Neural crest cell (in vitro differentiated cells): ENCODE measurements at regions not wholly inside any gene's neighbourhood (a gene's known extent, or its start where the extent isn't known, plus 50 kb on each side); places are given as distances from the start of the nearest gene placed in this dataset.

Source experiments
- DNase-seq: peaks from one replicate; pipeline ENCODE4 v3.0.0; 2021; ENCODE audit warnings: low read depth, mixed read lengths, low spot score
- H3K27ac Mint-ChIP-seq: one replicate; pipeline ENCODE4 v1.8.0; 2021; ENCODE audit warnings: mild to moderate bottlenecking, mixed read lengths; ENCODE audit not compliant: unreplicated experiment
- H3K27me3 Mint-ChIP-seq: 2 replicates; pipeline ENCODE4 v1.8.0; 2021; ENCODE audit warnings: low read depth, mild to moderate bottlenecking, mixed read lengths
- H3K36me3 Mint-ChIP-seq: 2 replicates; pipeline ENCODE4 v1.8.0; 2021; ENCODE audit warnings: low read depth, mild to moderate bottlenecking, mixed read lengths
- H3K4me1 Mint-ChIP-seq: 2 replicates; pipeline ENCODE4 v1.8.0; 2021; ENCODE audit warnings: mixed read lengths
- H3K4me3 Mint-ChIP-seq: one replicate; pipeline ENCODE4 v1.8.0; 2021; ENCODE audit warnings: mild to moderate bottlenecking, mixed read lengths
- H3K9me3 Mint-ChIP-seq: 2 replicates; pipeline ENCODE4 v1.8.0; 2021; ENCODE audit warnings: mixed read lengths
- CTCF ChIP-seq: fragments of 200-600 bp; sonication (generic); conservative IDR thresholded peaks from 2 replicates; pipeline ENCODE4 v1.5.0; 2021; ENCODE audit warnings: antibody characterized with exemption, mild to moderate bottlenecking

GRCh38 chr9:19701274-19701673, 87.6 kb downstream of the SLC24A2 start:
- no peak for TF ChIP-seq CTCF
- H3K27ac Mint-ChIP-seq = no peak overlapping the region
- no peaks in the 10 kb centered on the region for H3K9me3 Mint-ChIP-seq
- no peaks in the 10 kb centered on the region for H3K36me3 Mint-ChIP-seq
- peaks cover 4% of the 10 kb centered on the region for H3K27me3 Mint-ChIP-seq
- H3K4me1 Mint-ChIP-seq = no peaks in the 10 kb centered on the region
- no peak for DNase-seq
- H3K4me3 Mint-ChIP-seq = no peak overlapping the region

DNA sequence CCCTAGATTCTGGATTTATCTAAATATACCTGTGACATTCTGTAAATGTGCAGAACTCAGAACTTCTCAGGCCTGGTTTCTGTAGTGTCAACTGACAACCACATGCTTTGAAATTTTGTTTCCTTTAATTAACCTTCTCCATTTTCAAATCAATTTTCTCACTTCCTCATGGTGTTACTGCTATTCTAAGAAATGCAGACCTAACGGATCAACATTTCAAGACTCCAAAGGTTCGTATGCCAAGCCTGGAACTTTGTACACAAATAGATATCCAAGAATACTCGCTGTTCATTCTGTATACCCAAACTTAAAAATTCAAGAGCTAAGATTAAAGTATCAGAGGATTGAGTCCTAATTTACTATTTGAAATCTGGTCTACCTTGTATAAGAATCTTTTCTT, 88.1 kb downstream of the SLC24A2 start:
- no peak overlapping the region for H3K27ac Mint-ChIP-seq
- no peaks in the 10 kb centered on the region for H3K36me3 Mint-ChIP-seq
- no peaks in the 10 kb centered on the region for H3K9me3 Mint-ChIP-seq
- no peak for DNase-seq
- H3K27me3 Mint-ChIP-seq = peaks cover 4% of the 10 kb centered on the region
- H3K4me1 Mint-ChIP-seq = no peaks in the 10 kb centered on the region
- TF ChIP-seq CTCF = no peak
- no peak overlapping the region for H3K4me3 Mint-ChIP-seq

DNA sequence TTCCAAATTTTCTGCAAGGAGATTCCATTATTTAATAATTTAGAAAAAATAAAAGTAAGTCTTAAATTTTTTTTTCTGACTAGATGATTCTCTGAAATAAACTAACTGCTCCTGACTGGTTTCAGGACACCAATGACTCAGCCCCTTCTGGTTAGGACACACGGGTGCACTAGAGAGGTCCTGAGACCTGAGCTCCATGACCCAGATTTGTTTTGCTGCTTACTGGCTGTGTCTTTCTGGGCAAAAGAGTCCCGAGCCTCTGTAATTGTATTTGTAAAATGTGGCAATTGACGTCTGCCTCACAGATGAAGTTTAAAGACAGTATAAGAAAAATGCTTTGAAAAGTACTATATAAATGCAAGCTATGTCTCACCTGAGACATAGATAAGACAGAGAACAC, 89.1 kb downstream of the SLC24A2 start:
- no peaks in the 10 kb centered on the region for H3K36me3 Mint-ChIP-seq
- no peak overlapping the region for H3K27ac Mint-ChIP-seq
- H3K27me3 Mint-ChIP-seq = no peaks in the 10 kb centered on the region
- no peaks in the 10 kb centered on the region for H3K4me1 Mint-ChIP-seq
- no peak overlapping the region for H3K4me3 Mint-ChIP-seq
- DNase-seq = no peak
- no peaks in the 10 kb centered on the region for H3K9me3 Mint-ChIP-seq
- TF ChIP-seq CTCF = no peak

GRCh38 chr9:19698960-19699359, 89.9 kb downstream of the SLC24A2 start:
- Mint-ChIP-seq H3K27ac (no peak overlapping the region), H3K27me3 (no peaks in the 10 kb centered on the region), H3K4me3 (no peak overlapping the region), H3K36me3 (no peaks in the 10 kb centered on the region), H3K9me3 (no peaks in the 10 kb centered on the region), H3K4me1 (no peaks in the 10 kb centered on the region)
- TF ChIP-seq CTCF = no peak
- DNase-seq = no peak

GRCh38 chr9:19694601-19695000, 94.2 kb downstream of the SLC24A2 start:
- Mint-ChIP-seq H3K27ac (no peak overlapping the region), H3K4me3 (no peak overlapping the region), H3K4me1 (no peaks in the 10 kb centered on the region), H3K27me3 (no peaks in the 10 kb centered on the region), H3K36me3 (no peaks in the 10 kb centered on the region), H3K9me3 (no peaks in the 10 kb centered on the region)
- TF ChIP-seq CTCF = no peak
- DNase-seq = no peak

- H3K9me3 Mint-ChIP-seq = peaks cover 6% of the 10 kb centered on the region
- DNase-seq = no peak
- no peak overlapping the region for H3K4me3 Mint-ChIP-seq
- H3K27me3 Mint-ChIP-seq = peaks cover 3% of the 10 kb centered on the region
- no peaks in the 10 kb centered on the region for H3K4me1 Mint-ChIP-seq
- H3K27ac Mint-ChIP-seq = no peak overlapping the region
- no peak for TF ChIP-seq CTCF
- H3K36me3 Mint-ChIP-seq = no peaks in the 10 kb centered on the region
These were observed 98.7 kb downstream of the SLC24A2 start for GRCh38 chr9:19690128-19690527.
